Ishikawa (cell line): ENCODE measurements at regions not wholly inside any gene's neighbourhood (a gene's known extent, or its start where the extent isn't known, plus 50 kb on each side); places are given as distances from the start of the nearest gene placed in this dataset.

Experiments used
- CEBPB ChIP-seq: IDR thresholded peaks from 2 replicates; pipeline ENCODE4 v1.6.1; 2012
- CREB1 ChIP-seq: IDR thresholded peaks from 2 replicates; pipeline ENCODE4 v1.6.1; 2012; ENCODE audit warnings: low read depth
- EGR1 ChIP-seq: IDR thresholded peaks from 2 replicates; pipeline ENCODE4 v1.6.1; 2012
- EP300 ChIP-seq: IDR thresholded peaks from 2 replicates; pipeline ENCODE4 v1.6.1; 2012; ENCODE audit warnings: borderline replicate concordance
- FOXM1 ChIP-seq: IDR thresholded peaks from 2 replicates; pipeline ENCODE4 v1.6.1; 2012; ENCODE audit warnings: low read depth, borderline replicate concordance
- NFIC ChIP-seq: IDR thresholded peaks from 2 replicates; pipeline ENCODE4 v1.6.1; 2012
- RAD21 ChIP-seq: IDR thresholded peaks from 2 replicates; pipeline ENCODE4 v1.6.1; 2012; ENCODE audit warnings: low read depth
- TAF1 ChIP-seq: IDR thresholded peaks from 2 replicates; pipeline ENCODE4 v1.6.1; 2012; ENCODE audit warnings: low read depth, mild to moderate bottlenecking
- TCF12 ChIP-seq: IDR thresholded peaks from 2 replicates; pipeline ENCODE4 v1.6.1; 2012; ENCODE audit warnings: low read depth
- TEAD4 ChIP-seq: IDR thresholded peaks from 2 replicates; pipeline ENCODE4 v1.6.1; 2012
- YY1 ChIP-seq: IDR thresholded peaks from 2 replicates; pipeline ENCODE4 v1.6.1; 2012; ENCODE audit warnings: low read depth
- ZBTB7A ChIP-seq: IDR thresholded peaks from 2 replicates; pipeline ENCODE4 v1.6.1; 2012; ENCODE audit warnings: low read depth
- TF ChIP-seq, protein P1 (sequence below): IDR thresholded peaks from 2 replicates; pipeline ENCODE4 v1.6.1; 2012
- TF ChIP-seq, protein P2 (sequence below): IDR thresholded peaks from 2 replicates; pipeline ENCODE4 v1.6.1; 2012
- TF ChIP-seq, protein P3 (sequence below): IDR thresholded peaks from 2 replicates; pipeline ENCODE4 v1.6.1; 2012; ENCODE audit warnings: low read depth, mild to moderate bottlenecking

DNA sequence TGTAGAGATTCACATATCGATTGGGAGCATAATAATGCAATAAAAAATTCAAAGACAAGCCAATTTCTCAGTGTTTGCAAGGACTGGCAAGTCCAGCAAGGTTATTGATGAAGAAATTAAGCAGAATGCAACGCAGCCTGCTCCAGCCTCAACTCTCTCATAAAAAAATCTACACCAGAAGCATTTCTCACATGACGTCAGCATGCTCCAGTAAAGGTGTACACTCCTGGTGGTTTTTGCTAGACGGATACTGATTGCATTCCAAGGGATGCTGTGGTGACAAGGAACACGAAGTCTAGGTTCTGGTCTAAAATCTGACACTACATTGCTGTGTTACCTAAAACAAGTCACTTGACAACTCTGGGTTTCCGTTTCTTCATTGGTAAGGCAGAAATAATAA is 131.9 kb upstream of the PRNP start:
- TF ChIP-seq, protein P1, sequence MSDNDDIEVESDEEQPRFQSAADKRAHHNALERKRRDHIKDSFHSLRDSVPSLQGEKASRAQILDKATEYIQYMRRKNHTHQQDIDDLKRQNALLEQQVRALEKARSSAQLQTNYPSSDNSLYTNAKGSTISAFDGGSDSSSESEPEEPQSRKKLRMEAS = no peak
- no peak for TF ChIP-seq ZBTB7A
- no peak for TF ChIP-seq NFIC
- TF ChIP-seq, protein P2, sequence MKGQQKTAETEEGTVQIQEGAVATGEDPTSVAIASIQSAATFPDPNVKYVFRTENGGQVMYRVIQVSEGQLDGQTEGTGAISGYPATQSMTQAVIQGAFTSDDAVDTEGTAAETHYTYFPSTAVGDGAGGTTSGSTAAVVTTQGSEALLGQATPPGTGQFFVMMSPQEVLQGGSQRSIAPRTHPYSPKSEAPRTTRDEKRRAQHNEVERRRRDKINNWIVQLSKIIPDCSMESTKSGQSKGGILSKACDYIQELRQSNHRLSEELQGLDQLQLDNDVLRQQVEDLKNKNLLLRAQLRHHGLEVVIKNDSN = no peak
- TF ChIP-seq RAD21 = no peak
- no peak for TF ChIP-seq TEAD4
- no peak for TF ChIP-seq TAF1
- no peak for TF ChIP-seq FOXM1
- TF ChIP-seq, protein P3, sequence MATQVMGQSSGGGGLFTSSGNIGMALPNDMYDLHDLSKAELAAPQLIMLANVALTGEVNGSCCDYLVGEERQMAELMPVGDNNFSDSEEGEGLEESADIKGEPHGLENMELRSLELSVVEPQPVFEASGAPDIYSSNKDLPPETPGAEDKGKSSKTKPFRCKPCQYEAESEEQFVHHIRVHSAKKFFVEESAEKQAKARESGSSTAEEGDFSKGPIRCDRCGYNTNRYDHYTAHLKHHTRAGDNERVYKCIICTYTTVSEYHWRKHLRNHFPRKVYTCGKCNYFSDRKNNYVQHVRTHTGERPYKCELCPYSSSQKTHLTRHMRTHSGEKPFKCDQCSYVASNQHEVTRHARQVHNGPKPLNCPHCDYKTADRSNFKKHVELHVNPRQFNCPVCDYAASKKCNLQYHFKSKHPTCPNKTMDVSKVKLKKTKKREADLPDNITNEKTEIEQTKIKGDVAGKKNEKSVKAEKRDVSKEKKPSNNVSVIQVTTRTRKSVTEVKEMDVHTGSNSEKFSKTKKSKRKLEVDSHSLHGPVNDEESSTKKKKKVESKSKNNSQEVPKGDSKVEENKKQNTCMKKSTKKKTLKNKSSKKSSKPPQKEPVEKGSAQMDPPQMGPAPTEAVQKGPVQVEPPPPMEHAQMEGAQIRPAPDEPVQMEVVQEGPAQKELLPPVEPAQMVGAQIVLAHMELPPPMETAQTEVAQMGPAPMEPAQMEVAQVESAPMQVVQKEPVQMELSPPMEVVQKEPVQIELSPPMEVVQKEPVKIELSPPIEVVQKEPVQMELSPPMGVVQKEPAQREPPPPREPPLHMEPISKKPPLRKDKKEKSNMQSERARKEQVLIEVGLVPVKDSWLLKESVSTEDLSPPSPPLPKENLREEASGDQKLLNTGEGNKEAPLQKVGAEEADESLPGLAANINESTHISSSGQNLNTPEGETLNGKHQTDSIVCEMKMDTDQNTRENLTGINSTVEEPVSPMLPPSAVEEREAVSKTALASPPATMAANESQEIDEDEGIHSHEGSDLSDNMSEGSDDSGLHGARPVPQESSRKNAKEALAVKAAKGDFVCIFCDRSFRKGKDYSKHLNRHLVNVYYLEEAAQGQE = no peak

DNA sequence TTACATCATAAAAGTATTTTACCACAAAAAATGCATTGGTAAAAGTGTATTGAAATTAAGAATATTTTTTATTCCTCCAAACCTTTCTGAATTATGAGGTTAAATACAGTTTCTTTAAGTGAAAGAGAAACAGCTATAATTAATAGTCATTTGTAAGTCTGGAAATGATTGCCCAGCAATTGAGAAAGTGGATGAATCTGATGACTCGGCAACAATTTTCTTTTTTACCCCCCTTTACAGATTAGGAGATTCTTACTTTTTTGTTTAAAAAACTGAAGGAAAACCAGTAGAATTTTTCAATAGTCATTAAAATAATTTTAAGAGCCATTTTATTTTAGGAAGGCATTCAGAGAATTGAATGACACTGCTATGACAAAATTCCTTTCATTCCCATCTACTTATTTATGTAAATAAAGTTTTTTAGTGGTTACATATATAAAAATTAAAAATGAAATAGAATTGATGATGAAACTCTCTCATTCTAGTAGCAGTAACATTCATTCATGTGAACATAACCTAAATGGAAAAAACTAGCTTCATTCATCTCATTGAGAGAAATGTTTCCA is 134.1 kb upstream of the PRNP start:
- TF ChIP-seq TCF12 (no peak), FOXM1 (no peak), TEAD4 (no peak), EGR1 (no peak), NFIC (no peak), CREB1 (no peak)

DNA sequence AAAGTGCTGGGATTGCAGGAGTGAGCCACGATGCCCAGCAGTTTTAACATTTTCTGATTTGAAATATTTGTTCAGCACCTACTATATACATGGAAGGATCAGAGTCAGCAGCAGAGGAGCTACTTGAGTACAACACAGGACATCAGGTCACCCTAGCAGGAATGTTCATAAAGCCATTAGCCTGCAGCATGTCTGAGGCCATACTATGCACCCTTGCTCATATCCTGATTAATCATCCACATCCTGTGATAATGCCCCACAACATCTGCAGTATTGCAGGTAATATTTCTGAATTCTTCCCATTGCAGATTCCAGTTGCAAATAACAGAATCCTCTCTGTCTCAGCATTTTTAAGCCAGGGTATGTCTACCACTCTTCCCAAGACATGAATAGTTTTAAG is 135.5 kb upstream of the PRNP start:
- no peak for TF ChIP-seq CREB1
- TF ChIP-seq EP300 = no peak
- TF ChIP-seq FOXM1 = no peak
- TF ChIP-seq, protein P3 = no peak
- no peak for TF ChIP-seq TEAD4
- no peak for TF ChIP-seq RAD21
- TF ChIP-seq, protein P2 = no peak
- no peak for TF ChIP-seq TAF1
- no peak for TF ChIP-seq TCF12
- no peak for TF ChIP-seq NFIC
- TF ChIP-seq CEBPB = no peak
- no peak for TF ChIP-seq ZBTB7A
- TF ChIP-seq YY1 = no peak
- TF ChIP-seq, protein P1 = no peak
- TF ChIP-seq EGR1 = no peak

DNA sequence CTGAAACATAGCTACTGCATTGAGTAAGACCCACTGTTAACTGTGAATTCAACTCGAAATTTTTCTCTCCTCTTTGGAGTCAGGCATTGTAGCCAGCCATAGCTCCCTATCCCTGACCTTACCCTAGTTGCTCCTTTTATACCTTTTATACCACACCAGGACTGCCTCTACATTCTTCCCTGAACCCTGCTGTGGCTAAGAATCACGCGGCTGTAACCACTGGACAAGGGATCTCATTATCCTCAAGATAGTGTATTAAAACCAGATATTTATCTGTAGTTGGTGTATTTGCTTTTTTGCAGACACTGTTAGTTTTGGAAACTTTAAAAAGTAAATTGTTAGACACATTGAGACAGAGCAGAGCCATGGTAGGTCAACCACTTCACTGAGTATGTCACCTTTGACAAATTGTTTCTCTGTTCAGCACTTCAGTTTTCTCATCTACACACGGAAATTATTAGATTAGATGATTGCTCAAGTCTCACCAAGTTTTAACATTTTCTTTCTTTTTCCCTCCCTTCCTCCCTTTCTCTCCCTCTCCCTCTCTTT is 136.5 kb upstream of the PRNP start:
- TF ChIP-seq, protein P1 = no peak
- no peak for TF ChIP-seq TCF12
- no peak for TF ChIP-seq RAD21
- TF ChIP-seq TAF1 = no peak
- no peak for TF ChIP-seq FOXM1
- TF ChIP-seq EGR1 = no peak
- TF ChIP-seq NFIC = no peak
- TF ChIP-seq, protein P3 = no peak
- no peak for TF ChIP-seq TEAD4
- TF ChIP-seq, protein P2 = no peak
- no peak for TF ChIP-seq CEBPB
- no peak for TF ChIP-seq CREB1
- TF ChIP-seq YY1 = no peak
- TF ChIP-seq ZBTB7A = no peak
- TF ChIP-seq EP300 = no peak
